Liver (tissue), 8 donors: ENCODE measurements at regions not wholly inside any gene's neighbourhood (a gene's known extent, or its start where the extent isn't known, plus 50 kb on each side); places are given as distances from the start of the nearest gene placed in this dataset.

Experiments used
- DNase-seq: peaks from one replicate; pipeline ENCODE4 v3.0.0-alpha.2; 2017; ENCODE audit warnings: low spot score
- H3K27ac ChIP-seq, 2 donors: one replicate each; pipeline ENCODE4 v1.7.0; 2013; ENCODE audit warnings: inconsistent platforms in 2 of 2, low read length in 2 of 2, control low read depth in 1 of 2, low read depth in 1 of 2, mild to moderate bottlenecking in 1 of 2
- H3K27me3 ChIP-seq, 4 donors: one replicate each; pipeline versions ENCODE4 v1.6.1 to v1.7.0; 2013; ENCODE audit warnings: low read length in 3 of 4, inconsistent platforms in 1 of 4, mild to moderate bottlenecking in 1 of 4, moderate library complexity in 1 of 4; ENCODE audit not compliant: control insufficient read depth in 4 of 4, insufficient read depth in 4 of 4
- H3K36me3 ChIP-seq, 4 donors: one replicate each; pipeline versions ENCODE4 v1.6.1 to v1.7.0; 2013; ENCODE audit warnings: low read length in 3 of 4, mild to moderate bottlenecking in 3 of 4, low read depth in 1 of 4, moderate library complexity in 1 of 4; ENCODE audit not compliant: control insufficient read depth in 4 of 4, insufficient read depth in 3 of 4
- H3K4me1 ChIP-seq, 4 donors: one replicate each; pipeline versions ENCODE4 v1.6.1 to v1.7.0; 2013; ENCODE audit warnings: low read length in 3 of 4, mild to moderate bottlenecking in 3 of 4, moderate library complexity in 1 of 4; ENCODE audit not compliant: control insufficient read depth in 4 of 4, insufficient read depth in 4 of 4
- H3K4me3 ChIP-seq, 3 donors: one replicate each; pipeline versions ENCODE4 v1.6.1 to v1.7.0; 2013; ENCODE audit warnings: low read length in 3 of 3, control low read depth in 1 of 3, low read depth in 1 of 3, mild to moderate bottlenecking in 1 of 3
- H3K9ac ChIP-seq, 2 donors: one replicate each; pipeline ENCODE4 v1.7.0; 2013; ENCODE audit warnings: low read length in 2 of 2, mild to moderate bottlenecking in 2 of 2, moderate library complexity in 2 of 2, control low read depth in 1 of 2, low read depth in 1 of 2
- H3K9me3 ChIP-seq, 4 donors: one replicate each; pipeline versions ENCODE4 v1.6.1 to v1.7.0; 2013; ENCODE audit warnings: low read length in 3 of 4; ENCODE audit not compliant: control insufficient read depth in 4 of 4
- ATF3 ChIP-seq: IDR thresholded peaks from 2 replicates; pipeline ENCODE4 v1.6.1; 2016; ENCODE audit warnings: antibody characterized with exemption
- CTCF ChIP-seq: fragments of 150-350 bp; IDR thresholded peaks from 2 replicates; pipeline ENCODE4 v1.5.1; 2017; ENCODE audit warnings: improper control_type of control experiment, low read depth, low read length; ENCODE audit not compliant: missing input control
- EGR1 ChIP-seq, 2 donors: IDR thresholded peaks; 2 replicates each; pipeline ENCODE4 v1.6.1; 2016 to 2018; ENCODE audit warnings: antibody characterized with exemption in 2 of 2, low read depth in 2 of 2
- FOXA1 ChIP-seq: IDR thresholded peaks from 2 replicates; pipeline ENCODE4 v1.6.1; 2016; ENCODE audit warnings: antibody characterized with exemption
- FOXA2 ChIP-seq: IDR thresholded peaks from 2 replicates; pipeline ENCODE4 v1.6.1; 2016; ENCODE audit warnings: antibody characterized with exemption
- GABPA ChIP-seq, 2 donors: IDR thresholded peaks in 1 of 2; conservative IDR thresholded peaks in 1 of 2; 2 replicates each; pipeline ENCODE4 v1.6.1; 2016; ENCODE audit warnings: antibody characterized with exemption in 2 of 2, mild to moderate bottlenecking in 1 of 2, moderate library complexity in 1 of 2
- HNF4A ChIP-seq, 2 donors: conservative IDR thresholded peaks; 2 replicates each; pipeline ENCODE4 v1.6.1; 2016; ENCODE audit warnings: antibody characterized with exemption in 2 of 2, mild to moderate bottlenecking in 2 of 2
- HNF4G ChIP-seq: IDR thresholded peaks from 2 replicates; pipeline ENCODE4 v1.6.1; 2016; ENCODE audit warnings: antibody characterized with exemption
- JUND ChIP-seq, 2 donors: IDR thresholded peaks; 2 replicates each; pipeline ENCODE4 v1.6.1; 2016; ENCODE audit warnings: antibody characterized with exemption in 2 of 2
- MAX ChIP-seq: IDR thresholded peaks from 2 replicates; pipeline ENCODE4 v1.6.1; 2016; ENCODE audit warnings: antibody characterized with exemption
- NR2F2 ChIP-seq: IDR thresholded peaks from 2 replicates; pipeline ENCODE4 v1.6.1; 2016; ENCODE audit warnings: antibody characterized with exemption
- RAD21 ChIP-seq, 2 donors: IDR thresholded peaks; 2 replicates each; pipeline ENCODE4 v1.6.1; 2016; ENCODE audit warnings: antibody characterized with exemption in 2 of 2, mild to moderate bottlenecking in 2 of 2
- REST ChIP-seq: IDR thresholded peaks from 2 replicates; pipeline ENCODE4 v1.6.1; 2016; ENCODE audit warnings: antibody characterized with exemption, mild to moderate bottlenecking
- RXRA ChIP-seq, 2 donors: IDR thresholded peaks; 2 replicates each; pipeline ENCODE4 v1.6.1; 2017 to 2018; ENCODE audit warnings: antibody characterized with exemption in 2 of 2, mild to moderate bottlenecking in 1 of 2
- SP1 ChIP-seq: IDR thresholded peaks from 2 replicates; pipeline ENCODE4 v1.6.1; 2018; ENCODE audit warnings: antibody characterized with exemption, mild to moderate bottlenecking
- TAF1 ChIP-seq: conservative IDR thresholded peaks from 2 replicates; pipeline ENCODE4 v1.6.1; 2016; ENCODE audit warnings: antibody characterized with exemption, mild to moderate bottlenecking
- YY1 ChIP-seq: IDR thresholded peaks from 2 replicates; pipeline ENCODE4 v1.6.1; 2016; ENCODE audit warnings: antibody characterized with exemption, mild to moderate bottlenecking
- ZBTB33 ChIP-seq: IDR thresholded peaks from 2 replicates; pipeline ENCODE4 v1.6.1; 2016; ENCODE audit warnings: antibody characterized with exemption
- WGBS: extraction: QIAGEN DNeasy Blood & Tissue Kit; methylation state at CpG from one replicate; pipeline ENCODE4 v1.1.7; 2013; 5-methylcytosine and 5-hydroxymethylcytosine counted together
- donor health status: healthy.
- donor health status: healthy.
- donor health status: healthy.
- donor health status: healthy.
- donor health status: healthy.

GRCh38 chr5:143892271-143892670 is 80.3 kb downstream of the HMHB1 start:
- no peaks in the 10 kb centered on the region for H3K4me1 ChIP-seq

GRCh38 chr5:143892908-143893307 is 80.9 kb downstream of the HMHB1 start:
- Histone ChIP-seq H3K27me3 (no peaks in the 10 kb centered on the region), H3K4me3 (no peak overlapping the region), H3K9ac (no peak overlapping the region), H3K27ac (no peak overlapping the region), H3K9me3 (no peaks in the 10 kb centered on the region), H3K36me3 (no peaks in the 10 kb centered on the region), H3K4me1 (no peaks in the 10 kb centered on the region)
- TF ChIP-seq RXRA (IDR thresholded peaks at IDR 0.05), result no peak
- no peak for TF ChIP-seq MAX
- TF ChIP-seq NR2F2, result no peak
- no peak for TF ChIP-seq ATF3
- no peak for TF ChIP-seq JUND (IDR thresholded peaks at IDR 0.05)
- no peak for TF ChIP-seq HNF4G
- TF ChIP-seq GABPA (IDR thresholded peaks at IDR 0.05 in 1 of 2, conservative IDR thresholded peaks at IDR 0.05 in 1 of 2), result no peak
- TF ChIP-seq SP1, result no peak
- no peak for TF ChIP-seq HNF4A (conservative IDR thresholded peaks at IDR 0.05)
- no peak for TF ChIP-seq RAD21 (IDR thresholded peaks at IDR 0.05)
- no peak for TF ChIP-seq YY1
- TF ChIP-seq TAF1, result no peak
- TF ChIP-seq FOXA1, result no peak
- TF ChIP-seq REST, result no peak
- TF ChIP-seq EGR1 (IDR thresholded peaks at IDR 0.05; ENCODE audit: low read depth in 2 of 2), result no peak
- TF ChIP-seq FOXA2, result no peak
- no peak for TF ChIP-seq ZBTB33
- TF ChIP-seq CTCF, result no peak
- no peak for DNase-seq
- WGBS, result 80% methylated on average over 2 of the region's 2 CpGs

More at GRCh38 chr5:143892271-143892670, 80.3 kb downstream of the HMHB1 start:
- WGBS, result 77% methylated on average over 1 of the region's 1 CpG
- no peak for DNase-seq
- no peak overlapping the region for H3K27ac ChIP-seq
- H3K9ac ChIP-seq, result no peak overlapping the region
- no peaks in the 10 kb centered on the region for H3K9me3 ChIP-seq
- TF ChIP-seq NR2F2 (no peak), TAF1 (no peak), FOXA1 (no peak), HNF4G (no peak), ATF3 (no peak), EGR1 (IDR thresholded peaks at IDR 0.05; ENCODE audit: low read depth in 2 of 2) (no peak), GABPA (IDR thresholded peaks at IDR 0.05 in 1 of 2, conservative IDR thresholded peaks at IDR 0.05 in 1 of 2) (no peak)
- no peaks in the 10 kb centered on the region for H3K27me3 ChIP-seq
- H3K4me3 ChIP-seq, result no peak overlapping the region
- no peaks in the 10 kb centered on the region for H3K36me3 ChIP-seq
